Lung microvascular endothelial cell (primary cell): ENCODE measurements at regions not wholly inside any gene's neighbourhood (a gene's known extent, or its start where the extent isn't known, plus 50 kb on each side); places are given as distances from the start of the nearest gene placed in this dataset.

Experiments
- DNase-seq, 2 donors: peaks; one replicate each; pipeline versions ENCODE4 v3.0.0 to v3.0.0-alpha.2; 2010; ENCODE audit warnings: low read depth in 2 of 2

DNA sequence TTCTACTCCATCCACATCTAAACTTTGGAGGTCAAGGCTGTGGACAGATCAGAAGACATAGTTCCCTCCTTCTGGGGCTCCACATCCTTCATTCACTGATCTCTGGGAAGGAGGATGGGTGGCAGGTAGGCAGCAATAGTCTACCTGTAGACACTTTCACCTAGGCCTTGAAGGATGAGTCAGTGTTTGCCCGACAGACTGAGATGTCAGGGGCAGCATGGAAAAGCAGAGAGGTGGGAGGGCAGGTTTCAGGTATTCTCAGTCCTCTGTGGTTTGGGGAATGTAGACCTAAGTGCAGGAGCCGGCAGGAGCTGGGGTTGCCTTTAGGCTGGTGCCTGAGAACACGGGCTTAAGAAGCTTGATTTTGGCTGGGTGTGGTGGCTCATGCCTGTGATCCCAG, 171.9 kb upstream of the ZNF267 start:
- DNase-seq, result no peak

DNA sequence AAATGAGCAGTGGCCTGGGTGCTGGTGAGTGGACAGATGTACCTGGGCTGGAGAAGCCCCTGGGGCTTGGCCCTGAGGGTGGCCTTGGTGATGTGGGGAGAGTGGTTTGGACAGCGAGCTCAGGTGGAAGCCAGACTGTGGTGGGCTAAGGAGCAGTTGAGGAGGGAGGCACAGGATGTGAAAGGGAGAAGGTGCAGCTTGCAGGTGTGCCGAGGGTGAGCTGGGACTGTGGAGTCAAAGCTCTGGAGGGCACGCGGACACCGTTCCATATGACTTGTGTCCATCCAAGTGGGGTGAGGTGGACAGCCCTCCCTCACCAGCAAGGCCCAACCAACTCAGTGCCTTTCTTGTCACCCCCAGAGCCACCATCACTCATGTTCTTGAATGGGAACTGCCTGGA, 170.8 kb upstream of the ZNF267 start:
- DNase-seq, result no peak

DNA sequence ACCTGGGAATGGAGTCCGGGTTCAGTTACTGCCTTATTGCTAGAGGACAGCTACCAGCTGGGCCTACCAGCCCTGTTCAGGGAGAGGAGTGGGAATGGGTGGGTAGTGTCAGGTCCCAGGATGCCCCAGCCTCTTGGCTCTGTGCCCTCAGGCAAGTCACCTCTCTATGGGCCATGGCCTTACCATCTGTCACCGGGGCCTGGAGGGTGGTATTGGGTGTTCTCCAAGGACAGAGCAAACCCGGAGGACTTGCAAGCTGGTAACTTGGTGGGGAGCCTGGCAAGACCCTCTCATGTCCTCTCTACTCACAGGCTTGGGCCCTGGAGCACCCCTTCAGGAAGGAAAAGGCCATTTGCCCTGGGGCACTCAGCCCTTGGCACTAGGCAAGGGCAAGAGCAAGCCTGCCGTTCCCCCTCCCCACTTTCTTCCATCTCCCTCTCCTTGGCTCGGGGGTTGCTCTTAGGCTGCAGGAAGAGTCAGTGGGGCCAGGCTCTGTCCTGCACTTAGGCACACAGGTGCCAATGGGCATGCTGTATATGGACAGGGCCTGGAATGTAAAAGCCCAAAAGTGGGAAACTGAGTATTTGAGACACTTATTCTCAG, 170.0 kb upstream of the ZNF267 start:
- no peak for DNase-seq

DNA sequence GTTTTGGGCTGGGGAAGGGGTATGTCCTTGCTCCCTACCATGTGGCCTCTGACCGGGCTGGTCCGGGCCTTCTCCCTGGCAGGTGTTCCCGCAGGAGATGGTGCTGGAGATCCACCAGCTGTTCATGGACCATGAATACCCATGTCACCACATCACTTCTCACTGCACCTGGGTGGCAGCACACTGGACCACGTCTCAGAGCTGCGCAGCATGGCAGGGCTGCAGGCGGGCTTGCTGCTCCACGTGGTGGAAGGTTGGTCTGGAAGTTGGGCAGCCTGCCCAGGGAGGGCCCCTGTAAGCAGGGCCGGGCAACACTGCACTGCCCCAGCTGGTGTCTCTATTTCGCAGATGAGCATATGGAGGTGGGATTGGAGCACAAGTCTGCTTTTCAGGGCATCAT, 169.5 kb upstream of the ZNF267 start:
- no peak for DNase-seq

DNA sequence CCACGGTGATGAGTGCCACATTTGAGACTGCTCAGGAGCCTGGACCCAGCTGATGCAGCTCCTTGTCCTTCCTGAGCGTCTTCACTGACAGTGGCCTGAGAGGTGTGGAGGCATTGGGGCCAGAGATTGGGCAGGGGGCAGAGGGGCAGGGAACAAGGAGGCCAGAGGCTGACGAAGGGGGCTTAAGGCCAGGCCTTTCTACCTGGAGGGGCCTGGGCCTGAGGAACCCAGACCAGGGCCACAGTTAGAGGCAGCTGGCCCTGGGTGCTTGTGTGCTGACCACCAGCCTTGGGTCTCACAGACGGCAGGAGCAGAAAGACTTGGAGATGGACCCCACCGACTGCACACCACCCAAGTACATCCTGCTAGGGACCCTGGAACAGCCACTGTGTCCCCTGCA, 168.2 kb upstream of the ZNF267 start:
- DNase-seq, result no peak

DNA sequence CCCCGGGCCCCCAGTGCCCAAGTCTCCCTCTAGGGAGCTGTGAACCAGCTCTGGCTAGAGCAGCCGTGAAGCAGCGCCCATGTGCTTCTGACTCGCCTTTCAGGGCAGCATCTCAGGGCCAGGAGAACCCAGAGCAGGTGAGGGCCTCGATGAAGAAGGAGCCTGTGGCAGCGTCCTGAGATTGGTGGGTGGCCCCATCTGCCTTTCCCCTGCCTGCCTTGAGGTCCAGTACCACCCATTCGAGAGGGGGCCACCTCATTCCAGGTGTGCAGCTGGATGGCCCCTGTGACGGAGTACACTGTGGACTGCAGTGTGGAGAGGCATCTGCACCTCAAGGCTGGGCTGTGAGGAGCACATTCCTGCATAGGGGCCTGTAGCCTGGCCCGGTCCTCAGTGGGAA, 167.3 kb upstream of the ZNF267 start:
- DNase-seq, result no peak

DNA sequence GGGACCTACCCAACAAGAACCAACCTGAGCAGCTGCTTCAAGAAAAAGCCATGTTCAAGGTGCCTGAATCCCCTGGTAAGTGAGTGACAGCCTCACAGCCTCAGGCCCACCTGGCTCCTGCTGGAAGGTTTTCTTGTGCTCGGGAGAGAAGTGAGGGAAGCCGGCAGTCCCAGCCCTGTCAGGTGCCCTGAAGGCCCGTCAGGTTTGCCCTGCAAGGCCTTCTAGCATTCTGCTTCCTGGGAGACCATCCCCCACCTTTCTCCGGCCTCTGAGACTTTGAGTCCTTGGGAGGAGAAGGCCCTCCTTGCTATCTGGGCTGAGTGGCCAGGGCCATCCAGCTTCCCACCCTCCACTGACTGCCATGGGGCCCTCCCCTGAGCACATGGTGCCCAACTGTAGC, 166.7 kb upstream of the ZNF267 start:
- DNase-seq, result no peak

DNA sequence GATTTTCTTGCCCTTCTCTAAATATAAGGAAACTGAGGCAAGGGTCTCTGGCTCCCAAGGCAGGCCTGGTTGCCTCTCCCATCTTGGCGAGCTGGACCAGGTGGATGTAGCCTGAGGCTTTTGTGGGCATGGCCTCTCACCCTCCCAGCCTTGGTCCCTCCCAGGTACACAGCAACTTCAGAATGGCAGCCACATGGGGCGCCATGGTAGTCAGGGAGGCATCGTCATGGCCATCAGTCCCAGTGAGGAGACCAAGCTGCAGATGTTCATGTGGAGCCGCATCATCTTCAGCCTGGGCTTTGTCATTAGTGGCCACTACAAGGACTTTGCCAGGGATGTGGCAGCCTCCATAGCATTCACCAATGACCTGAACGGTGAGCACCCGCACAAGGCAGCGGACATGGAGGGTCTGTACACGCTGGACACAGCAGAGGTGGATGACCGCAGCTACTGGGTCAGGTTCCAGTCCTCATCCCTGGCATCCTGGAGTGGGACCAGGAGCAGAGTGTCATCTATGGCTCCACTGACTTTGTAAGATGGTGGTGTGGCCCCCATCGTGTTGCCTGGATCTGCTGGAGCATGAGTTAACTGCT, 165.8 kb upstream of the ZNF267 start:
- no peak for DNase-seq

DNA sequence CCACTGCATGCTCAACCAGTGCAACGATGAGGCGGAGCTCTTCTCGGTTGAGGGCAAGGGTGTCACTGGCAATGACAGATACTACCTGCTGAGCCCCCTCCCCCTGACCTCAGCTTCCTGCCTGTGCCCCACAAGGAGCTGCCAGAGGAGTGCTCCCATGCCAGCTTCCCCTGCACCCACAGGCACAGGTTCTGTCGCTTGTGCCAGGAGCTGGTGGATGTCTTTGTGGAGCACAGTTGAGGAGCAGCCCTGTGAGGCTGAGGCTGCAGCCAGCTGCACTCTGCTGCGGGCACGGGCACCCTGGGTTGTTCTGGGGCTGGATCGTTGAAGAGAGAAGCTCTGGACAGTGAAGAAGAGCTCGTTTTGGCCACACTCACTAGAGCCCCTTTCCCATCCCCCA, 165.3 kb upstream of the ZNF267 start:
- DNase-seq, result no peak

DNA sequence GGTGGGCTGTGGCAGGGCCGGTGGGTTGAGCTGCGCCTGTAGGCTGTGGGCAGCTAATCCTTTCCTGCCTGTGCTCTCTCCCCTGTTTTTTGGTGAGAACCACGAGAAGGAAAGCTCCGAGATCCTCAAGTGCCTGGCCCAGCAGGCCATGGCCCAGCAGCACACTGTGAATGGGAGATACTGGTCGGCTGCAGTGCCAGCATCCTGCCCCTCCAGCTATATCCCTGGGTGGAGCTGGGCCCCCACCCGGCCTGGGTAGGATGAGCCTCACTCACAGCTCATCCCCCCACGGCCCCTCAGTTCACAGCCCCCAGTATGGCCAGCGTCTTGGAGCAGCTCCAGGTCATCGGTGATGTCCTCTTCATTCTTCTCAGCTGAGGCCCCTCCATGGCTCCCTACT, 164.4 kb upstream of the ZNF267 start:
- DNase-seq, result no peak

DNA sequence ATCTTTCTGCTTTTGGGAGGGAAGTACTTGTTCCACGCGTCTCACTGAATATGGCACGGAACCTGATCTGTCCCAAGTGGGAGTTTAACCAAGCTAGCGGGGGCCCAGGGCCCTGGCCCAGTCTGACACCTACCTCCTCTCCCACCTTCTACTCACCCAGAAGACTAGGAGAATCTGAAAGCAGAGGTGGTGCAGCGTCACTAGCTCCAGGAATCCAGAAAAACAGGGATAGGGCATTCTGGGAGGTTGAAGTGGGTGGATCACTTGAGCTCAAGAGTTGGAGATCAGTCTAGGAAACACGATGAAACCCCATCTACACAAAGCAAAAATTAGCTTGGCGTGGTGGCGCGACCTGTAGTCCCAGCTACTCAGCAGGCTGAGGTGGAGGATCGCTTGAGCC, 163.5 kb upstream of the ZNF267 start:
- DNase-seq, result no peak

DNA sequence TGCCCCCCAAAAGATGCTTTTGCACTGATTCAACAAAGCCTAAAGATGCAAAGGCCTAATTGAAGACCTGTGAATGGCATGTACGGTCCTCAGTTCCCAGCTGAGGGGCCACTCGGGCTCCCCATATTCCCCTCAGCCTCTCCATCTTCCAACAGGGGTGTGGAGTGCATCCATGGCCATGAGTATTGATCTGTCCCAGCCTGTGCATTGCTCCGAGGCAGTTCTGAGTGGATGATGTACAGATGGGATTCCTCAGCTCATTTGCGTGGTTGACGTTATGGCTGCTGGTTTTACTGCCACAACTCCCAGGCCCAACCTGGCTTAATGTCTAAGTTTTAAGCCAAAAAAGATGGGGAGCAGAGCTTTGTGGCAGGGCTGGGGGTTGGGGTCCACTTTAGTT, 162.7 kb upstream of the ZNF267 start:
- DNase-seq, result no peak

DNA sequence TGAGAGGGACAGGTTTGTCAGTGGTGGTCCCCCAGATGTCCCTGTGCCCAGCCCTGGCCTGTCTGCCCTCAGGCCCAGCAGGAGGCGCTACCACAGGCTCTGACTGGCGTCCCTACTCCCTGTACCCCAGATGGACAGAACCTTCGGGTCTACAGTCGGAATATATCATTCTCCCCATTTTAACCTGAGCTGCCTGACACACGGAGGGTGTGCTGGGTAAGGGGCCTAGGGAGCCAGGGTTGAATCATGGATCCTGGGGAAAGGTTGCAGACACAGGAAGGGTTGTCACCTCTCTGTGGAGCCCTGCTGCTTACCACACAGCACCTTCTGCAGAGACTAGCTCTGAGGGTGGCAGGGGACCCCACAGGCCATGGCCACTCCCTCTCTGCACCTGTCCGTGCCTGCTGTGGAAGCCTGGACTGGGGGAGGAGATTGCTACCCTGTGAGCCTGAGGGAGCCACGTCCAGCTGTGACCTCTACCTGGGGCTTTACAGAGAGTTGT, 162.2 kb upstream of the ZNF267 start:
- DNase-seq, result no peak

DNA sequence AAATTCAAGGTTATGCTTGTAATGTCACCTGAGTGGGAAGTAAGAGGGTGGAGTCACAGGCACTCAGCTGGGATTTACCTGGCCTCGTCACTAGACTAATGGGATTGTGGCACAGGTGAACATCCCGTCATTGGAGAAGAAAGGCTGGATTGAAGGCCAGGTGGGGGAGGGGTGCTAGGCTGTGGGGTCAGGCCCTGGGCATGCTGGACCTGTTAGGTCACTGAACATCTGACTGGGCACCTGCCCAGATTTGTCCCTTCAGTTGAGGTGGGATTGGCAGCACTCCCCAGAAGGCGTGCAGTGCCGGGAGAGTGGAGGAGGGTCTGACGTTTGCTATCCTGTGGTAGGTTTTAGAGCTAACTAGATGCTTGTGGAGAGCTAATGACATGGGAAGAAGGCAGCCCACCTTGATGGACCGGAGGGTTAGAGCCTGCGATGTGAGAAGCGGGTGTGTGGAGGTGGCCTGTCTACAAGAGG, 161.5 kb upstream of the ZNF267 start:
- DNase-seq, result no peak

DNA sequence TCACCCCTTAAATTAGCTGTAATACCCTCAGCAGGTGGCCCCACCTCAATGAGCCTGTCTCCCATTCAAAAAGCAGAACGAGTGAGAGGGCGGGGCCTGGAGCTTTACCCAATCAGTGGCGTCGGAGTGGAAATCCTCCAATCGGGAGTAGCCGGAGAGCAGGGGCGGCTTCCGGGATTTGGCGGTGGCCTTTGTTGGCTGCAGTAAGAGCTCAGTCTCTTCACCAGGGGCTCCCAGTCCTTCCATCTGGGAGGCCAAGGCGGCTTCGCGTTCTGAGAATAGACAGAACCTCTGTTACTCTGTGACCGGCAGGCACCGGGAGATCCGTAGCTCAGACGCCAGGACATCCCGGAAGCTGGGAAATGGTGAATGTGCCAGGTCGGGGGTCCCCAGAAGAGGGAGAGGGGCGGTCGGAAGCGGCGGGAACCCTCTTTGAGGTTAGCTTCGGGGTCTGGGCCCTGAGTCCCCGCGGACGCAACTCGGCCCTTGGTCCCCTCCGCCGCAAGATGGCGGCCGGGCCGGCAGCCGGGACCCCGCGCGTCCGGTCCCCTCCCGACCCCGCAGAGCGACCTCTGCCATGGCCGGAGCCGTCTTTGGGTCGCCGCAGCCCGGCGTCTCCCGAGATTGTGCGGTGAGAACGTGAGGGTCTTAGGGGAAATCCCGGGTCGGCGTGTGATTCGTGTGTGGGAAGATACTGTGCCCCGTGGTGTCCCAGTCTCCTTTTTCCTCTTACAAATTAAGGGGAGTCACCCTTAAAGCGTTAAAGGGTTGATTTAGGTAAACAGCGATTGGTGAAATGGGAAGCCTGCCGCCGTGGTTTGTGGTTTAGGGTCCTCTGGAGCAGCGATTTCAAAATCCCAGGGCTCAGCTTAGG, 160.3 kb upstream of the ZNF267 start:
- DNase-seq, result peak; percentile 94 to 95

DNA sequence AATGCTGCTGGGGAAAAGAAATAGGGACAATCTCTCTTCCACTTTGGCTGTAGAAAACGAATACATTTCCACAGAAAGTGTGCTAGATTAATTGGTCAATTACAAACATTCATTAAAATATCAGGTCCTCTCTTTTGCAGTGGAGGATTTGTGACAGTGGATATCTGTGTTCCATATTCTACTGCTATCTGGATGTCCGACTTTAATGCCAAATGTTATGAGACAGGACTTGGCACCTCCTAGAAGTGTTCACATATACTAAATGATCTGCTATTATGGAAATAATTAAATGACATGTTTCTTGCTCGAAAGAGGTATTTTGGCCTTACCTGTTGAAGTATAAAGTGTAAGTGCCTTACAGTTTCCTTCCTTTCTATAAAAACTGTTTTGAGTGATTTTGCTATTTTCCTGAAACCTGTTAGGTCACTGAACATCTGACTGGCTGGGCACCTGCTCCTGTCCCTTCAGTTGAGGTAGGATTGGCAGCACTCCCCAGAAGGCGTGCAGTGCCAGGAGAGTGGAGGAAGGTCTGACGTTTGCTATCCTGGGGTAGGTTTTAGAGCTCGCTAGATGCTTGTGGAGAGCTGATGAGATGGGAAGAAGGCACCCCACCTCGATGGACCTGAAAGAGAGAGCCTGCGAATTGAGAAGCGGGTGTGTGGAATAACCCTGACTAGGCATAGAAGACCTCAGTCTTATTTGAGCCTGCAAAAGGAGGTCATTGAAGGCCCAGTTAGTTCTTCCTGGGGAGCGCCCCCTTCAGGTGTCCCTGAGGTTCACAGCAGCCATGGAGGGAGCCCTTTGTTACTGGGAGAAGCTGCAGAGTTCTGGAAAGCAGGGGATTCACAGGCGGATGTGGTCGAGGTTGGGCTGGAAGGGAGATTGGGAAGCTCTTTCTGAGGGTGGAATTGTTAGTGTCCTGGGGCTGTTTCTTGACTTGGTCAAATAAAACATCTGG, 159.4 kb upstream of the ZNF267 start:
- DNase-seq, result peak; percentile 14 to 20

DNA sequence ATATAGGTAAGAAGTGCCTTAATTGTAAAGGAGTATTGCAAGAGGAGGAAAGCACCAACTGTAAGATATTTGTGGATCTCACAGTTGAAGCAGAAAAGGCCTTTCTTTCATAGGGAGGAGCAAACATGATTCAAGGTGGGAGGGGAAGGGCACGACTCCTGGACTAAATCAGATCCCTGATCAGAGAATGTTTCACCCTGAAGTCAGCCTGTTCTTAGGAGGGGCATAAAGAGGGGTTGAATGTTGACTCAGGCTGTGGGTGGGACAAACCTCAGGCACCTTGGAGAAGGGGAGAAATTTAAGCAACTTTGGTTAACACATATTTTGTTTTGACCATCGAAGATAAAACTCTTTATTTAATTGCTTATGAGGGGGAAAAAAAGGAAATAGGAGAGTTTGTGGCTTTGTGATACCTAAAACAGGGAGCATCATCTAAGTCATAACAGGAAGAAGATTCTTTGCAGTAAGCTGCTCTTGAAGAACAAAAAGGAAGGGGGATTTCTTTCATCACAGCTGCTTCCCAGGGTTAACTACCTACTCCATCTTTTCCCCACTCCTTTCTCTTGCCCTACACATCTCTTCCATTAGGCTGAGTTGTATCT, 158.6 kb upstream of the ZNF267 start:
- no peak for DNase-seq

DNA sequence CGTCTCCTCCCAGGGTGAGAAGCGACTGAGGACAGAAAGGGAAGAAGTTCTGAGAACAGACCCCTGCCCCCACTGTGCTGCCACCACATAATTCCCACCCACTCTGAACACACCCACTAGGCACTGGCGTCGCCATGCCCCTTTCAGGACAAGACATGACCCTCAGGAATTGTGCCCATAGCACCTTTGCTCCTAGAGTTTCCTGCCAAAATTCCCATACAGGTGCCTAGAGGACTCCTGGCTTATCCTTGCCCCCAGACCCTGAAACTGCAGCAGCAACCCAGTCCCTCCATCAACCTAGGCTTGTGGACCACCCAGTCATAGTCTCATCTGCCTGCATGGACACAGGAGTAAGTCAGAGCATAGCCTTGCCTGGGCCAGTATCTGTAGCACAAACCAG, 157.7 kb upstream of the ZNF267 start:
- no peak for DNase-seq

DNA sequence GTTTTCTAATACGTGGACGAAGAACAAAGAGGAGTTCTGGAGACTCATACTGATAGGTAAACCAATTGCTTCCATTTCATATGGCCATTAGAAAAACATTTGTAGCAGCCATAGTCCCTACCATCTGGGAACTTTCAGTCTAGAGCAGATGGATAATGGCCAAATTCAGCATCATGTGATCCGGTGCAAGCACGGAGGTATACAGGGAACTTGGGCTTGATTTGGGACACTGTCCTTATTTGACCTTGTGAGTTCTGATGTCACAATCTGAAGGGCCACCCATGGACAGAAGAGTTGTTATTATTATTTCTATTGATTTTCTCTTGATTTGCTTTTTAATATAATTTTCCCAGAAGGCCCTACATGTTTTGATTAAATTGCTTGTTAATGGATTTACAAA, 154.6 kb upstream of the ZNF267 start:
- no peak for DNase-seq

DNA sequence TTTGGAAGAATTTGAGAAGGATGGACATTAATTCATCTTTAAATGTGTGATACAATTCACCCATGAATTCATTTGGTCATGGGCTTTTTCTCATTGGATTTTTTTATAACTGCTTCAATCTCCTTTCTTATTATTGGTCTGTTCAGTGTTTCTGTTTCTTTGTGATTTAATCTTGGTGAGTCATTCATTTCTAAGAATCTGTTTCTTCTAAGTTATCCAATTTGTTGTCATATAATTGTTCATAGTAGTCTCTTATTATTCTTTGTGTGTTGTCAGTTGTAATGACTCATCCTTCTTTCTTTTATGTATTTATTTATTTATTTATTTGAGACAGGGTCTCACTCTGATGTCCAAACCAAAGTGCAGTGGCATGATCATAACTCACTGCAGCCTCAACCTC, 146.1 kb upstream of the ZNF267 start:
- no peak for DNase-seq

DNA sequence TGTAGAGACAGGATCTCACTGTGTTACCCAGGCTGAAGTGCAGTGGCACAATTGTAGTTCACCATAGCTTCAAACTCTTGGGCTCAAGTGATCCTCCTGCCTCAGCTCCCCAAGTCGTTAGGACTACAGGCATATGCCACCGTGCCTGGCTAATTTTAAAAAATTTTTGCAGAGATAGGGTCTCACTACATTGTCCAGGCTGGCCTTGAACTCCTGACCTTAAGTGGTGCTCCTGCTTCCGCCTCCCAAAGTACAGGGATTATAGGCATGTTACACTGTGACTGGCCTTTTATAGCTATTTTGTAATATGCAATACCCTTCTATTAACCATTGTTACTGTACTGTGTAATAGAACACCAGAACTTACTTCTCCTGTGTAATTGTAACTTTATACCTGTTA, 139.3 kb upstream of the ZNF267 start:
- DNase-seq, result no peak
